Ishikawa (cell line): ENCODE measurements at regions not wholly inside any gene's neighbourhood (a gene's known extent, or its start where the extent isn't known, plus 50 kb on each side); places are given as distances from the start of the nearest gene placed in this dataset.

Source experiments
- CEBPB ChIP-seq: IDR thresholded peaks from 2 replicates; pipeline ENCODE4 v1.6.1; 2012
- CREB1 ChIP-seq: IDR thresholded peaks from 2 replicates; pipeline ENCODE4 v1.6.1; 2012; ENCODE audit warnings: low read depth
- EGR1 ChIP-seq: IDR thresholded peaks from 2 replicates; pipeline ENCODE4 v1.6.1; 2012
- EP300 ChIP-seq: IDR thresholded peaks from 2 replicates; pipeline ENCODE4 v1.6.1; 2012; ENCODE audit warnings: borderline replicate concordance
- FOXM1 ChIP-seq: IDR thresholded peaks from 2 replicates; pipeline ENCODE4 v1.6.1; 2012; ENCODE audit warnings: low read depth, borderline replicate concordance
- RAD21 ChIP-seq: IDR thresholded peaks from 2 replicates; pipeline ENCODE4 v1.6.1; 2012; ENCODE audit warnings: low read depth
- TAF1 ChIP-seq: IDR thresholded peaks from 2 replicates; pipeline ENCODE4 v1.6.1; 2012; ENCODE audit warnings: low read depth, mild to moderate bottlenecking
- TCF12 ChIP-seq: IDR thresholded peaks from 2 replicates; pipeline ENCODE4 v1.6.1; 2012; ENCODE audit warnings: low read depth
- YY1 ChIP-seq: IDR thresholded peaks from 2 replicates; pipeline ENCODE4 v1.6.1; 2012; ENCODE audit warnings: low read depth
- TF ChIP-seq, protein P1 (sequence below): IDR thresholded peaks from 2 replicates; pipeline ENCODE4 v1.6.1; 2012
- TF ChIP-seq, protein P2 (sequence below): IDR thresholded peaks from 2 replicates; pipeline ENCODE4 v1.6.1; 2012
- TF ChIP-seq, protein P3 (sequence below): IDR thresholded peaks from 2 replicates; pipeline ENCODE4 v1.6.1; 2012; ENCODE audit warnings: low read depth, mild to moderate bottlenecking

DNA sequence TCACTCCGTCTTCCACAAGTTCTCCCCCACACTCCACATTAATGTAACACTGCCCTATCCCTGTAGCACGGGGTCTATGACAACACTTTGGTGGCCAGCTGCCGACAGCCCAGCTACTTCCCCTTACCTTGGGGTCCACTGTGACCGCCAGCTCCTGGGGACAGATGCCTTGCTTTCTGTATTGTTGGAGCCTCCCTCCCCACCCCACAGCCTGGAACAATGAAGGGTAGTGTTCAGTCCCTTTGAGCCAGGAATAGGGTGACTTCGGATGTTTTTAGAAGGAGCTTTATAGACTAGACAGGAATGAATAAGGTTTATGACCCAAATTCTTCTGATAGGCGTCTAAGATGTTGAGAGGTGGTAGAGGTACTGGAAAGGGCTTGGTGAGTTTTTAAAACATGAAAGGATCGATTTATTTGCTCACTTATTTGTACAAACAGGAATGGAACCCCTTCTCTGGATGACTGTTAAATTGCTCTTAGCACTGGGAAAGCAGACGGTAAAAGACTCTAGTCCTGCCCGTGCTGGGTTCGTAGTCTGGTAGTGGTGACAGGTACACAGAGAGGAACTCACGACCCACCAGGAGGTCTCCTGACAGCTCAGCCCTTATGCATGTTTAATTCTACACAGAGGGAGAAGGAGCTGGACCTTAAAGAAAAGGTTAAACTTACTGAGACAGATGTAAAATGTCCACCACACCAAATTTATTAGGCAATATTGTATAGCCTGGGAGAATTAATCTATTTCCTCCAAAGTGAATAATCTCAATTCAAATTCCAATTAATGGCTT, 90.9 kb downstream of the MYCN start:
- TF ChIP-seq TCF12: no peak
- TF ChIP-seq, protein P1, sequence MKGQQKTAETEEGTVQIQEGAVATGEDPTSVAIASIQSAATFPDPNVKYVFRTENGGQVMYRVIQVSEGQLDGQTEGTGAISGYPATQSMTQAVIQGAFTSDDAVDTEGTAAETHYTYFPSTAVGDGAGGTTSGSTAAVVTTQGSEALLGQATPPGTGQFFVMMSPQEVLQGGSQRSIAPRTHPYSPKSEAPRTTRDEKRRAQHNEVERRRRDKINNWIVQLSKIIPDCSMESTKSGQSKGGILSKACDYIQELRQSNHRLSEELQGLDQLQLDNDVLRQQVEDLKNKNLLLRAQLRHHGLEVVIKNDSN: no peak
- TF ChIP-seq, protein P2, sequence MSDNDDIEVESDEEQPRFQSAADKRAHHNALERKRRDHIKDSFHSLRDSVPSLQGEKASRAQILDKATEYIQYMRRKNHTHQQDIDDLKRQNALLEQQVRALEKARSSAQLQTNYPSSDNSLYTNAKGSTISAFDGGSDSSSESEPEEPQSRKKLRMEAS: no peak
- TF ChIP-seq FOXM1: no peak
- TF ChIP-seq EP300: no peak
- no peak for TF ChIP-seq EGR1
- TF ChIP-seq, protein P3, sequence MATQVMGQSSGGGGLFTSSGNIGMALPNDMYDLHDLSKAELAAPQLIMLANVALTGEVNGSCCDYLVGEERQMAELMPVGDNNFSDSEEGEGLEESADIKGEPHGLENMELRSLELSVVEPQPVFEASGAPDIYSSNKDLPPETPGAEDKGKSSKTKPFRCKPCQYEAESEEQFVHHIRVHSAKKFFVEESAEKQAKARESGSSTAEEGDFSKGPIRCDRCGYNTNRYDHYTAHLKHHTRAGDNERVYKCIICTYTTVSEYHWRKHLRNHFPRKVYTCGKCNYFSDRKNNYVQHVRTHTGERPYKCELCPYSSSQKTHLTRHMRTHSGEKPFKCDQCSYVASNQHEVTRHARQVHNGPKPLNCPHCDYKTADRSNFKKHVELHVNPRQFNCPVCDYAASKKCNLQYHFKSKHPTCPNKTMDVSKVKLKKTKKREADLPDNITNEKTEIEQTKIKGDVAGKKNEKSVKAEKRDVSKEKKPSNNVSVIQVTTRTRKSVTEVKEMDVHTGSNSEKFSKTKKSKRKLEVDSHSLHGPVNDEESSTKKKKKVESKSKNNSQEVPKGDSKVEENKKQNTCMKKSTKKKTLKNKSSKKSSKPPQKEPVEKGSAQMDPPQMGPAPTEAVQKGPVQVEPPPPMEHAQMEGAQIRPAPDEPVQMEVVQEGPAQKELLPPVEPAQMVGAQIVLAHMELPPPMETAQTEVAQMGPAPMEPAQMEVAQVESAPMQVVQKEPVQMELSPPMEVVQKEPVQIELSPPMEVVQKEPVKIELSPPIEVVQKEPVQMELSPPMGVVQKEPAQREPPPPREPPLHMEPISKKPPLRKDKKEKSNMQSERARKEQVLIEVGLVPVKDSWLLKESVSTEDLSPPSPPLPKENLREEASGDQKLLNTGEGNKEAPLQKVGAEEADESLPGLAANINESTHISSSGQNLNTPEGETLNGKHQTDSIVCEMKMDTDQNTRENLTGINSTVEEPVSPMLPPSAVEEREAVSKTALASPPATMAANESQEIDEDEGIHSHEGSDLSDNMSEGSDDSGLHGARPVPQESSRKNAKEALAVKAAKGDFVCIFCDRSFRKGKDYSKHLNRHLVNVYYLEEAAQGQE: no peak
- no peak for TF ChIP-seq YY1
- no peak for TF ChIP-seq TAF1
- TF ChIP-seq CREB1: no peak
- no peak for TF ChIP-seq RAD21
- TF ChIP-seq CEBPB: no peak
